CD14-positive monocyte (primary cell): ENCODE measurements at regions not wholly inside any gene's neighbourhood (a gene's known extent, or its start where the extent isn't known, plus 50 kb on each side); places are given as distances from the start of the nearest gene placed in this dataset.

Experiments
- DNase-seq, 3 donors: peaks; one replicate each; pipeline ENCODE4 v3.0.0-alpha.2; 2011 to 2022
- H2AFZ ChIP-seq: 2 replicates; pipeline ENCODE4 v1.6.0; 2012; ENCODE audit warnings: mild to moderate bottlenecking, low read depth, low read length, inconsistent platforms; ENCODE audit not compliant: insufficient read depth, poor library complexity, severe bottlenecking
- H3K27ac ChIP-seq, 2 donors: 1 replicate in 1 of 2; 2 replicates in 1 of 2; pipeline ENCODE4 v1.5.1; 2012 to 2013; ENCODE audit warnings: low read length in 2 of 2, control low read depth in 1 of 2, inconsistent platforms in 1 of 2, low read depth in 1 of 2, mild to moderate bottlenecking in 1 of 2
- H3K27me3 ChIP-seq, 2 donors: one replicate each; pipeline versions ENCODE4 v1.6.0 to v1.6.1; 2011 to 2013; ENCODE audit warnings: low read length in 2 of 2; ENCODE audit not compliant: control insufficient read depth in 2 of 2, insufficient read depth in 2 of 2
- H3K36me3 ChIP-seq, 2 donors: replicated peaks in 1 of 2; 1 replicate in 1 of 2; 2 replicates in 1 of 2; pipeline versions ENCODE4 v1.5.1 to v1.6.1; 2012 to 2013; ENCODE audit warnings: low read length in 2 of 2, control low read depth in 1 of 2, inconsistent platforms in 1 of 2, mild to moderate bottlenecking in 1 of 2; ENCODE audit not compliant: insufficient read depth in 2 of 2, control insufficient read depth in 1 of 2
- H3K4me1 ChIP-seq, 2 donors: 1 replicate in 1 of 2; 2 replicates in 1 of 2; pipeline versions ENCODE4 v1.5.1 to v1.6.1; 2012 to 2013; ENCODE audit warnings: low read length in 2 of 2, control low read depth in 1 of 2, inconsistent platforms in 1 of 2, mild to moderate bottlenecking in 1 of 2, moderate library complexity in 1 of 2; ENCODE audit not compliant: insufficient read depth in 2 of 2, control insufficient read depth in 1 of 2
- H3K4me2 ChIP-seq: replicated peaks from 2 replicates; pipeline ENCODE3; 2012; ENCODE audit warnings: low read length, moderate library complexity, mild to moderate bottlenecking; ENCODE audit not compliant: poor library complexity, severe bottlenecking; ENCODE audit errors: extremely low read depth
- H3K4me3 ChIP-seq, 3 experiments: fragments of 200-600 bp in 1 of 3; sonication (generic) in 1 of 3; replicated peaks in 1 of 3; 1 replicate in 2 of 3; 2 replicates in 1 of 3; pipeline ENCODE4 v1.5.1; 2011 to 2013; ENCODE audit warnings: low read length in 3 of 3, mild to moderate bottlenecking in 3 of 3, control low read depth in 2 of 3, low read depth in 2 of 3, inconsistent platforms in 1 of 3, moderate library complexity in 1 of 3
- H3K79me2 ChIP-seq: 2 replicates; pipeline ENCODE4 v1.6.0; 2012; ENCODE audit warnings: mild to moderate bottlenecking, control low read depth, inconsistent platforms, low read length, moderate library complexity; ENCODE audit not compliant: insufficient read depth
- H3K9ac ChIP-seq: 2 replicates; pipeline ENCODE4 v1.6.0; 2017; ENCODE audit warnings: low read length, mild to moderate bottlenecking; ENCODE audit not compliant: insufficient read depth, poor library complexity, severe bottlenecking
- H3K9me3 ChIP-seq, 2 donors: replicated peaks in 1 of 2; 1 replicate in 1 of 2; 2 replicates in 1 of 2; pipeline versions ENCODE4 v1.5.1 to v1.6.1; 2012 to 2013; ENCODE audit warnings: low read length in 2 of 2, control low read depth in 1 of 2; ENCODE audit not compliant: control insufficient read depth in 1 of 2, insufficient read depth in 1 of 2
- H4K20me1 ChIP-seq: 2 replicates; pipeline ENCODE4 v1.6.0; 2012; ENCODE audit warnings: mild to moderate bottlenecking, low read length, control low read depth, moderate library complexity; ENCODE audit not compliant: insufficient read depth
- H3K27ac Mint-ChIP-seq, 7 donors: one replicate each; pipeline ENCODE4 v1.8.0; 2020; ENCODE audit warnings: mild to moderate bottlenecking in 7 of 7, mixed read lengths in 7 of 7, moderate library complexity in 6 of 7, inconsistent platforms in 2 of 7
- H3K27me3 Mint-ChIP-seq, 3 donors: one replicate each; pipeline ENCODE4 v1.8.0; 2021 to 2022; ENCODE audit warnings: low read depth in 3 of 3, mild to moderate bottlenecking in 3 of 3, mixed read lengths in 3 of 3, moderate library complexity in 3 of 3, inconsistent platforms in 1 of 3
- H3K36me3 Mint-ChIP-seq, 2 donors: one replicate each; pipeline ENCODE4 v1.8.0; 2020; ENCODE audit warnings: mixed read lengths in 2 of 2, inconsistent platforms in 1 of 2, mild to moderate bottlenecking in 1 of 2
- H3K4me1 Mint-ChIP-seq: one replicate; pipeline ENCODE4 v1.8.0; 2020; ENCODE audit warnings: mild to moderate bottlenecking, mixed read lengths
- H3K4me3 Mint-ChIP-seq, 2 donors: one replicate each; pipeline ENCODE4 v1.8.0; 2020; ENCODE audit warnings: mild to moderate bottlenecking in 2 of 2, mixed read lengths in 2 of 2, moderate library complexity in 1 of 2
- H3K9me3 Mint-ChIP-seq, 7 donors: one replicate each; pipeline ENCODE4 v1.8.0; 2020 to 2022; ENCODE audit warnings: mixed read lengths in 7 of 7, mild to moderate bottlenecking in 6 of 7, moderate library complexity in 6 of 7, inconsistent platforms in 2 of 7
- WGBS: methylation state at CpG from one replicate; pipeline ENCODE4 v1.1.5; 2013; ENCODE audit warnings: missing lambda C conversion rate; ENCODE audit not compliant: insufficient coverage; 5-methylcytosine and 5-hydroxymethylcytosine counted together
- intact Hi-C, 2 donors: fragments of 100-400 bp; cut with micrococcal nuclease; formaldehyde crosslinking; loops; one replicate each; pipeline versions ENCODE4 v1.15.0 to v1.15.1; 2023
- TF ChIP-seq, protein P1 (sequence below): fragments of 200-600 bp; IDR thresholded peaks from one replicate; pipeline ENCODE4 v1.8.0; 2022; ENCODE audit warnings: antibody characterized with exemption, mild to moderate bottlenecking

DNA sequence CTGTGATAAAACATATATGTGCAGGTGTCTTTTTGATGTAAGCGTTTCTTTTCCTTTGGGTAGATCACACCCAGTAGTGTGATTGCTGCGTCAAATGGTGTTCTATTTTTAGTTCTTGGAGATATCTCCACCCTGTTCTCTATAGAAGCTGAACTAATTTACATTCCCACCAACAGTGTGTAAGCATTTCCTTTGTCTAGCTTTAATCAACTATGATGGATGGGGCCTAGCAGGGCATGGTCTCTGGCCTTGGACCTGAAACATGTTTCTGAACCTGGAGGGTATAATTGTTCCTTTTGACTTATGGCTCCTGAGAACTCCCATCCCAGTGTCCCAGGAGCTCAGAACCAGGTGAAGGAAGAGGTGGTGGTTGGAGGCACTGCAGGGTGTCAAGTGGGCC is 93.9 kb downstream of the HAPSTR1 start:
- intact Hi-C loops = no loop called here

DNA sequence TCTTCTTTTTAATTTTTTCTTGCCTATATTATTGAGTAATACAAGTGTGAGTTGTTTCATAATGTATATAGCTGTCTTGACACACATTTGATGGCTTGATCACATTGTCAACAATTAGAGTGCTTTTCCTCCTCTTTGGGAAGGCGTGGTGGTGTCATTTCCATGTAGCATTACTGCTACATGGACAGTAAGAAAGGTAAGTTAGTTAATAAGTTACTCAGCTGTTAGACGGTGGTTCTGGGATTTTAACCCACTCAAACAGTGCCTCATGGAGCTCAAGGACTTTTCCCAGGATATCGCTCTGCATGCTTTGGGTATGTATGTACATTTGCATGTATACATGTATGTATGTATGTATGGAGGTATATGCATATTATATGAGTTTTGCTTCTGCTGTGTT is 94.6 kb downstream of the HAPSTR1 start:
- no peak overlapping the region for H3K4me2 ChIP-seq
- DNase-seq = no peak
- H4K20me1 ChIP-seq = no peaks in the 10 kb centered on the region
- no peak overlapping the region for H3K4me3 ChIP-seq
- intact Hi-C loops = no loop called here
- H3K27ac Mint-ChIP-seq = no peak overlapping the region
- WGBS = 100% methylated on average over 2 of the region's 3 CpGs
- H3K79me2 ChIP-seq = no peaks in the 10 kb centered on the region
- H3K36me3 ChIP-seq = no peaks in the 10 kb centered on the region
- no peak overlapping the region for H2AFZ ChIP-seq
- H3K4me1 Mint-ChIP-seq = no peaks in the 10 kb centered on the region
- H3K4me3 Mint-ChIP-seq = no peak overlapping the region
- H3K9ac ChIP-seq = no peak overlapping the region
- H3K27me3 Mint-ChIP-seq = peaks cover 0 to 2% (median 0%) of the 10 kb centered on the region in 3 donors
- no peak overlapping the region for H3K27ac ChIP-seq
- H3K9me3 Mint-ChIP-seq = peaks cover 0 to 11% (median 0%) of the 10 kb centered on the region in 7 donors
- TF ChIP-seq, protein P1, sequence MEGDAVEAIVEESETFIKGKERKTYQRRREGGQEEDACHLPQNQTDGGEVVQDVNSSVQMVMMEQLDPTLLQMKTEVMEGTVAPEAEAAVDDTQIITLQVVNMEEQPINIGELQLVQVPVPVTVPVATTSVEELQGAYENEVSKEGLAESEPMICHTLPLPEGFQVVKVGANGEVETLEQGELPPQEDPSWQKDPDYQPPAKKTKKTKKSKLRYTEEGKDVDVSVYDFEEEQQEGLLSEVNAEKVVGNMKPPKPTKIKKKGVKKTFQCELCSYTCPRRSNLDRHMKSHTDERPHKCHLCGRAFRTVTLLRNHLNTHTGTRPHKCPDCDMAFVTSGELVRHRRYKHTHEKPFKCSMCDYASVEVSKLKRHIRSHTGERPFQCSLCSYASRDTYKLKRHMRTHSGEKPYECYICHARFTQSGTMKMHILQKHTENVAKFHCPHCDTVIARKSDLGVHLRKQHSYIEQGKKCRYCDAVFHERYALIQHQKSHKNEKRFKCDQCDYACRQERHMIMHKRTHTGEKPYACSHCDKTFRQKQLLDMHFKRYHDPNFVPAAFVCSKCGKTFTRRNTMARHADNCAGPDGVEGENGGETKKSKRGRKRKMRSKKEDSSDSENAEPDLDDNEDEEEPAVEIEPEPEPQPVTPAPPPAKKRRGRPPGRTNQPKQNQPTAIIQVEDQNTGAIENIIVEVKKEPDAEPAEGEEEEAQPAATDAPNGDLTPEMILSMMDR = no peak
- H3K36me3 Mint-ChIP-seq = no peaks in the 10 kb centered on the region
- peaks cover 0 to 3% of the 10 kb centered on the region in 2 donors for H3K9me3 ChIP-seq
- H3K27me3 ChIP-seq = no peaks in the 10 kb centered on the region
- H3K4me1 ChIP-seq = no peaks in the 10 kb centered on the region

More for the DNA sequence above, 93.9 kb downstream of the HAPSTR1 start:
- no peaks in the 10 kb centered on the region for H3K79me2 ChIP-seq
- no peaks in the 10 kb centered on the region for H4K20me1 ChIP-seq
- H3K4me1 ChIP-seq = no peaks in the 10 kb centered on the region
- no peak overlapping the region for H2AFZ ChIP-seq
- H3K36me3 Mint-ChIP-seq = no peaks in the 10 kb centered on the region
- H3K27me3 ChIP-seq = no peaks in the 10 kb centered on the region
- peaks cover 0 to 11% (median 0%) of the 10 kb centered on the region in 7 donors for H3K9me3 Mint-ChIP-seq
- TF ChIP-seq, protein P1 = no peak
- no peak overlapping the region for H3K4me2 ChIP-seq
- H3K9me3 ChIP-seq = peaks cover 0 to 3% of the 10 kb centered on the region in 2 donors
- no peaks in the 10 kb centered on the region for H3K4me1 Mint-ChIP-seq
- WGBS = no CpG with 5 or more reads among the region's 2 CpGs
- H3K36me3 ChIP-seq = no peaks in the 10 kb centered on the region
- H3K4me3 Mint-ChIP-seq = no peak overlapping the region
- H3K27me3 Mint-ChIP-seq = peaks cover 0 to 4% (median 0%) of the 10 kb centered on the region in 3 donors
- no peak for DNase-seq
- H3K27ac ChIP-seq = no peak overlapping the region
- no peak overlapping the region for H3K27ac Mint-ChIP-seq
- no peak overlapping the region for H3K9ac ChIP-seq
- H3K4me3 ChIP-seq = no peak overlapping the region
